HG03457 (cell line): ENCODE measurements at regions not wholly inside any gene's neighbourhood (a gene's known extent, or its start where the extent isn't known, plus 50 kb on each side); places are given as distances from the start of the nearest gene placed in this dataset.

Source experiments
- ATAC-seq: cut with Tn5 transposase; IDR thresholded peaks from one replicate; pipeline ENCODE4 v1.9.1; 2021; ENCODE audit warnings: moderate number of reproducible peaks; ENCODE audit not compliant: unreplicated experiment

GRCh38 chr11:130638033-130638432, 189.6 kb downstream of the ADAMTS15 start:
- ATAC-seq: no peak

GRCh38 chr11:130638624-130639023, 190.2 kb downstream of the ADAMTS15 start:
- ATAC-seq: no peak

GRCh38 chr11:130639369-130639768, 190.9 kb downstream of the ADAMTS15 start:
- no peak for ATAC-seq

GRCh38 chr11:130640526-130640925, 192.1 kb downstream of the ADAMTS15 start:
- no peak for ATAC-seq

GRCh38 chr11:130641876-130642275, 193.4 kb downstream of the ADAMTS15 start:
- no peak for ATAC-seq

- ATAC-seq: no peak
These were observed 194.5 kb downstream of the ADAMTS15 start for GRCh38 chr11:130642994-130643393.

- ATAC-seq: no peak
These were observed 195.7 kb downstream of the ADAMTS15 start for GRCh38 chr11:130644187-130644586.

GRCh38 chr11:130645164-130645842, 196.9 kb downstream of the ADAMTS15 start:
- ATAC-seq: no peak

GRCh38 chr11:130645843-130646197, 197.4 kb downstream of the ADAMTS15 start:
- ATAC-seq: no peak

GRCh38 chr11:130646881-130647280, 198.4 kb downstream of the ADAMTS15 start:
- no peak for ATAC-seq

- ATAC-seq: no peak
These were observed 198.9 kb downstream of the ADAMTS15 start for GRCh38 chr11:130647371-130647770.

- ATAC-seq: no peak
These were observed 201.4 kb downstream of the ADAMTS15 start for GRCh38 chr11:130649801-130650200.

- ATAC-seq: no peak
These were observed 202.1 kb downstream of the ADAMTS15 start for GRCh38 chr11:130650456-130651030.

- ATAC-seq: no peak
These were observed 202.8 kb downstream of the ADAMTS15 start for GRCh38 chr11:130651066-130651855.

- no peak for ATAC-seq
These were observed 204.4 kb downstream of the ADAMTS15 start for GRCh38 chr11:130652671-130653335.

- ATAC-seq: no peak
These were observed 205.6 kb downstream of the ADAMTS15 start for GRCh38 chr11:130653838-130654636.

- no peak for ATAC-seq
These were observed 206.9 kb downstream of the ADAMTS15 start for GRCh38 chr11:130655300-130655699.

- ATAC-seq: no peak
These were observed 218.4 kb downstream of the ADAMTS15 start for GRCh38 chr11:130666781-130667251.

- ATAC-seq: no peak
These were observed 220.3 kb downstream of the ADAMTS15 start for GRCh38 chr11:130668751-130669150.

GRCh38 chr11:130670200-130670599, 221.8 kb downstream of the ADAMTS15 start:
- ATAC-seq: no peak
